ENCODE measurements at regions not wholly inside any gene's neighbourhood (a gene's known extent, or its start where the extent isn't known, plus 50 kb on each side); places are given as distances from the start of the nearest gene placed in this dataset.

- TF ChIP-seq CTCF (IDR thresholded peaks at IDR 0.05) (no peak), POLR2A (IDR thresholded peaks at IDR 0.05) (no peak)
Measured at GRCh38 chr10:131821378-131822012, 79.3 kb upstream of the PPP2R2D start.

Measured in testis (tissue), 2 donors.